Thymus (tissue), 11 donors: ENCODE measurements at regions not wholly inside any gene's neighbourhood (a gene's known extent, or its start where the extent isn't known, plus 50 kb on each side); places are given as distances from the start of the nearest gene placed in this dataset.

Experiments
- DNase-seq, 9 donors: peaks; one replicate each; pipeline ENCODE4 v3.0.0-alpha.2; 2013; ENCODE audit warnings: low spot score in 9 of 9, low read depth in 6 of 9, missing footprints in 1 of 9
- H3K27ac ChIP-seq, 2 donors: one replicate each; pipeline ENCODE4 v1.5.1; 2013; ENCODE audit warnings: control low read depth in 1 of 2, low read depth in 1 of 2, low read length in 1 of 2, mild to moderate bottlenecking in 1 of 2, moderate library complexity in 1 of 2
- H3K27me3 ChIP-seq, 2 donors: one replicate each; pipeline ENCODE4 v1.5.1; 2013; ENCODE audit warnings: low read length in 1 of 2; ENCODE audit not compliant: control insufficient read depth in 2 of 2, insufficient read depth in 1 of 2
- H3K36me3 ChIP-seq, 2 donors: one replicate each; pipeline ENCODE4 v1.5.1; 2013; ENCODE audit warnings: low read length in 1 of 2, mild to moderate bottlenecking in 1 of 2, moderate library complexity in 1 of 2; ENCODE audit not compliant: control insufficient read depth in 2 of 2, insufficient read depth in 2 of 2
- H3K4me1 ChIP-seq, 2 donors: one replicate each; pipeline ENCODE4 v1.5.1; 2013; ENCODE audit warnings: low read length in 2 of 2; ENCODE audit not compliant: control insufficient read depth in 2 of 2, insufficient read depth in 2 of 2
- H3K4me3 ChIP-seq, 2 donors: one replicate each; pipeline ENCODE4 v1.5.1; 2013; ENCODE audit warnings: low read length in 2 of 2, control low read depth in 1 of 2, mild to moderate bottlenecking in 1 of 2
- H3K9me3 ChIP-seq, 2 donors: one replicate each; pipeline ENCODE4 v1.5.1; 2013; ENCODE audit warnings: low read length in 1 of 2, mild to moderate bottlenecking in 1 of 2; ENCODE audit not compliant: control insufficient read depth in 2 of 2, insufficient read depth in 1 of 2
- WGBS: extraction: QIAGEN DNeasy Blood & Tissue Kit; methylation state at CpG from one replicate; pipeline ENCODE4 v1.1.7; 2013; 5-methylcytosine and 5-hydroxymethylcytosine counted together
- donor health status: healthy.

- no peaks in the 10 kb centered on the region for H3K9me3 ChIP-seq
- H3K27me3 ChIP-seq: no peaks in the 10 kb centered on the region
- DNase-seq: no peak
- no peaks in the 10 kb centered on the region for H3K4me1 ChIP-seq
- no peak overlapping the region for H3K27ac ChIP-seq
- H3K36me3 ChIP-seq: no peaks in the 10 kb centered on the region
- no peak overlapping the region for H3K4me3 ChIP-seq
- WGBS: 77% methylated on average over 3 of the region's 3 CpGs
Observed at GRCh38 chr3:98985431-98985830, 83.9 kb upstream of the DCBLD2 start.

- 97% methylated on average over 1 of the region's 1 CpG for WGBS
- no peaks in the 10 kb centered on the region for H3K36me3 ChIP-seq
- no peaks in the 10 kb centered on the region for H3K27me3 ChIP-seq
- no peaks in the 10 kb centered on the region for H3K9me3 ChIP-seq
- H3K4me1 ChIP-seq: no peaks in the 10 kb centered on the region
- DNase-seq: no peak
- H3K4me3 ChIP-seq: no peak overlapping the region
- no peak overlapping the region for H3K27ac ChIP-seq
Observed at GRCh38 chr3:98984024-98984423, 82.5 kb upstream of the DCBLD2 start.

GRCh38 chr3:98982351-98982750 lies 80.9 kb upstream of the DCBLD2 start:
- no peaks in the 10 kb centered on the region for H3K36me3 ChIP-seq
- H3K4me3 ChIP-seq: no peak overlapping the region
- DNase-seq: no peak
- WGBS: 91% methylated on average over 2 of the region's 2 CpGs
- H3K4me1 ChIP-seq: no peaks in the 10 kb centered on the region
- no peaks in the 10 kb centered on the region for H3K9me3 ChIP-seq
- no peaks in the 10 kb centered on the region for H3K27me3 ChIP-seq
- H3K27ac ChIP-seq: no peak overlapping the region

GRCh38 chr3:98980915-98981596 lies 79.6 kb upstream of the DCBLD2 start:
- Histone ChIP-seq H3K4me3 (no peak overlapping the region), H3K4me1 (no peaks in the 10 kb centered on the region), H3K36me3 (no peaks in the 10 kb centered on the region), H3K27me3 (no peaks in the 10 kb centered on the region), H3K9me3 (no peaks in the 10 kb centered on the region), H3K27ac (no peak overlapping the region)
- WGBS: 32% methylated on average over 2 of the region's 2 CpGs
- DNase-seq: no peak

GRCh38 chr3:98979296-98979695 lies 77.8 kb upstream of the DCBLD2 start:
- WGBS: 74% methylated on average over 1 of the region's 1 CpG

GRCh38 chr3:98978068-98978811 lies 76.7 kb upstream of the DCBLD2 start:
- Histone ChIP-seq H3K27ac (no peak overlapping the region), H3K9me3 (no peaks in the 10 kb centered on the region), H3K4me3 (no peak overlapping the region), H3K36me3 (no peaks in the 10 kb centered on the region), H3K27me3 (no peaks in the 10 kb centered on the region), H3K4me1 (no peaks in the 10 kb centered on the region)
- DNase-seq: no peak
- WGBS: 96% methylated on average over 3 of the region's 3 CpGs

More at GRCh38 chr3:98979296-98979695, 77.8 kb upstream of the DCBLD2 start:
- H3K4me1 ChIP-seq: no peaks in the 10 kb centered on the region
- no peaks in the 10 kb centered on the region for H3K27me3 ChIP-seq
- H3K36me3 ChIP-seq: no peaks in the 10 kb centered on the region
- H3K4me3 ChIP-seq: no peak overlapping the region
- H3K9me3 ChIP-seq: no peaks in the 10 kb centered on the region
- DNase-seq: no peak
- no peak overlapping the region for H3K27ac ChIP-seq

GRCh38 chr3:98977520-98977919 lies 76.0 kb upstream of the DCBLD2 start:
- Histone ChIP-seq H3K27me3 (no peaks in the 10 kb centered on the region), H3K4me1 (no peaks in the 10 kb centered on the region), H3K27ac (no peak overlapping the region), H3K36me3 (no peaks in the 10 kb centered on the region), H3K9me3 (no peaks in the 10 kb centered on the region), H3K4me3 (no peak overlapping the region)
- DNase-seq: no peak
- 93% methylated on average over 2 of the region's 2 CpGs for WGBS

- Histone ChIP-seq H3K4me3 (no peak overlapping the region), H3K27me3 (no peaks in the 10 kb centered on the region), H3K27ac (no peak overlapping the region), H3K4me1 (no peaks in the 10 kb centered on the region), H3K9me3 (no peaks in the 10 kb centered on the region), H3K36me3 (no peaks in the 10 kb centered on the region)
- DNase-seq: no peak
Observed at GRCh38 chr3:98974442-98974841, 72.9 kb upstream of the DCBLD2 start.

- Histone ChIP-seq H3K27ac (no peak overlapping the region), H3K9me3 (no peaks in the 10 kb centered on the region), H3K36me3 (no peaks in the 10 kb centered on the region), H3K4me3 (no peak overlapping the region), H3K27me3 (no peaks in the 10 kb centered on the region), H3K4me1 (no peaks in the 10 kb centered on the region)
- no peak for DNase-seq
- WGBS: 91% methylated on average over 3 of the region's 3 CpGs
Observed at GRCh38 chr3:98972720-98973119, 71.2 kb upstream of the DCBLD2 start.
